ENCODE measurements at regions not wholly inside any gene's neighbourhood (a gene's known extent, or its start where the extent isn't known, plus 50 kb on each side); places are given as distances from the start of the nearest gene placed in this dataset.

- no peaks in the 10 kb centered on the region for H3K9me3 ChIP-seq
- H3K36me3 ChIP-seq (ENCODE audit: low read depth) = no peaks in the 10 kb centered on the region
- TF ChIP-seq CTCF (IDR thresholded peaks at IDR 0.05) = no peak
- intact Hi-C loops (cut with DNase I, micrococcal nuclease) = no loop called here
- ATAC-seq (no peak), DNase-seq (no peak)
- no peak overlapping the region for H3K4me3 ChIP-seq
- H3K4me1 ChIP-seq (ENCODE audit: low read depth) = no peaks in the 10 kb centered on the region
Observed at GRCh38 chr17:33802349-33803198, 452.5 kb upstream of the CCL2 start.

DNA sequence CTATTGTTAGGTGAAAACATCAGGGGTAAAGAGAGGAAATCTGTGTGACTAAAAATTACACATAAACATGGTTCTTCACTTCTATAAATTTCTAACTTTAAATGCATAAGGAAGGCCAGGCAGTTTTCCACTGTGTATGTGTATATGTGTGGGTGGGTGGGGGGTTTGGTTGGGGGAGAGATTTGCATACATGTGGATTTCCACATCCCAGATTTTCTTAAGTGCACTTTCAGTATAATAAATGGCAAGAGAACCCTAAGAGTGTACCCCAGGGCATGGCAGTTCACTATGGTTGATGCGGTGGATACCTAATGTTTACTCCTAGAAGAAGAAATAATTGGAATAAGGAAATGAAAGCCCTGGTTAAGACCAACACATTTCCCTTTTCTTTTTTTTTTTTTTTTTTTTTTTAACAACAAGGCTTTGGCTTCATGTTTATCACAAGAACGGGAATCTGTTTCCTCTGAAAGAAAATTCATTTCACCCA, 451.8 kb upstream of the CCL2 start:
- intact Hi-C loops (cut with DNase I, micrococcal nuclease) = no loop called here
- ATAC-seq (no peak), DNase-seq (no peak)
- no peak for TF ChIP-seq CTCF (IDR thresholded peaks at IDR 0.05)
- Histone ChIP-seq H3K9me3 (no peaks in the 10 kb centered on the region), H3K36me3 (ENCODE audit: low read depth) (no peaks in the 10 kb centered on the region), H3K4me1 (ENCODE audit: low read depth) (no peaks in the 10 kb centered on the region), H3K4me3 (no peak overlapping the region)

- ATAC-seq (no peak), DNase-seq (no peak)
- intact Hi-C loops (cut with DNase I, micrococcal nuclease) = no loop called here
- Histone ChIP-seq H3K36me3 (ENCODE audit: low read depth) (no peaks in the 10 kb centered on the region), H3K9me3 (no peaks in the 10 kb centered on the region), H3K4me3 (no peak overlapping the region), H3K4me1 (ENCODE audit: low read depth) (no peaks in the 10 kb centered on the region)
- no peak for TF ChIP-seq CTCF (IDR thresholded peaks at IDR 0.05)
Observed at GRCh38 chr17:33803686-33804085, 451.4 kb upstream of the CCL2 start.

GRCh38 chr17:33804401-33804800, 450.7 kb upstream of the CCL2 start:
- Histone ChIP-seq H3K4me1 (ENCODE audit: low read depth) (no peaks in the 10 kb centered on the region), H3K9me3 (no peaks in the 10 kb centered on the region), H3K4me3 (no peak overlapping the region), H3K36me3 (ENCODE audit: low read depth) (no peaks in the 10 kb centered on the region)
- no peak for DNase-seq
- TF ChIP-seq CTCF (IDR thresholded peaks at IDR 0.05) = no peak
- intact Hi-C loops (cut with DNase I, micrococcal nuclease) = no loop called here
- ATAC-seq = no peak

DNA sequence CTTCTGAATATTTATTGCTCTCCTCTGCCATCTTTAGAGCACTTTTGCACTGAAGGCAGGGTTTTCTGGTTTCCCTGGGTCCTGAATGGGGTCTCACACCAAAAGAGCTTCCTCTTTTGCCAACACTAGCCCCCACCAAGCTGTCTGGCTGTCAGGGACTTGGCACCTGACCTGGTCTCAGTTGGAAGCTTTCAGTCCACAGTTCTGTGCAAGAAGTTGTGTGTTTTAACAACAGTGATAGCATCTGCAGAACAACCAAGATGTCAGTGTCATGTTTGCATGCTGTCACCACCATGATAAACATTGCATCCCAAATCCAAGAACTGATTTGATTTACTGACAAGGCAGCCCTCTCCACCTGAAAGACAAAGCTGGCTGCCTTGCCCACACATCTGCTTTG, 448.5 kb upstream of the CCL2 start:
- Histone ChIP-seq H3K4me3 (no peak overlapping the region), H3K4me1 (ENCODE audit: low read depth) (no peaks in the 10 kb centered on the region), H3K36me3 (ENCODE audit: low read depth) (no peaks in the 10 kb centered on the region), H3K9me3 (no peaks in the 10 kb centered on the region)
- DNase-seq = no peak
- no peak for TF ChIP-seq CTCF (IDR thresholded peaks at IDR 0.05)
- ATAC-seq = no peak
- intact Hi-C loops (cut with DNase I, micrococcal nuclease) = no loop called here
